ENCODE measurements at regions not wholly inside any gene's neighbourhood (a gene's known extent, or its start where the extent isn't known, plus 50 kb on each side); places are given as distances from the start of the nearest gene placed in this dataset.
A peak's percentile ranks its signal among the peaks of the same experiment; 100 is the strongest.

DNA sequence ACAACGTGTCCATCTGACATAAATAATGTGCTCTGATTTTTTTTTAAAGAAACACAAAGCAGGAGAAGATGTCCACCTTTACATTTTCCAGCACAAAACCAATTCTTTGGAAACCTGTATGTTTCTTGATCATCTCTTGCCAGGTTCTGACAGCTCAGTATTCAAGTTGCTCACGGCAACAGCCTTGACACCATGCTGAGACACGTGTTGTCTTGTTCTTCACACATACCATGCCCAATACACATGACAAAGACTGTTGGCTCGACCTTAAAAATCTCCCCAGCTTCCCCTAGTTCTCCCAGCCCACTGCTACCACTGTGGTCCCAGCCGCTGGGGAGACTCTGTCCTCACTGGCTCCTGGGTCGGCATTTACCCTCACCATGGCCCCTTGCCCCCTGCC, 518.9 kb downstream of the PREX1 start:
- Mint-ChIP-seq H3K27me3 (peaks cover 12% of the 10 kb centered on the region), H3K4me1 (no peaks in the 10 kb centered on the region), H3K27ac (peak overlapping the region in 1 of 2 donors; percentile 38), H3K4me3 (no peak overlapping the region), H3K9me3 (no peaks in the 10 kb centered on the region)
- DNase-seq (no peak), ATAC-seq (no peak)

- Mint-ChIP-seq H3K4me1 (no peaks in the 10 kb centered on the region), H3K27me3 (peaks cover 12% of the 10 kb centered on the region), H3K4me3 (no peak overlapping the region), H3K27ac (no peak overlapping the region), H3K9me3 (no peaks in the 10 kb centered on the region)
- ATAC-seq (no peak), DNase-seq (no peak)
Observed at GRCh38 chr20:48308232-48308781, 519.5 kb downstream of the PREX1 start.

GRCh38 chr20:48307277-48307676, 520.5 kb downstream of the PREX1 start:
- Mint-ChIP-seq H3K9me3 (no peaks in the 10 kb centered on the region), H3K27me3 (peaks cover 12% of the 10 kb centered on the region), H3K27ac (no peak overlapping the region), H3K4me3 (no peak overlapping the region), H3K4me1 (no peaks in the 10 kb centered on the region)
- no peak for DNase-seq
- ATAC-seq = no peak

DNA sequence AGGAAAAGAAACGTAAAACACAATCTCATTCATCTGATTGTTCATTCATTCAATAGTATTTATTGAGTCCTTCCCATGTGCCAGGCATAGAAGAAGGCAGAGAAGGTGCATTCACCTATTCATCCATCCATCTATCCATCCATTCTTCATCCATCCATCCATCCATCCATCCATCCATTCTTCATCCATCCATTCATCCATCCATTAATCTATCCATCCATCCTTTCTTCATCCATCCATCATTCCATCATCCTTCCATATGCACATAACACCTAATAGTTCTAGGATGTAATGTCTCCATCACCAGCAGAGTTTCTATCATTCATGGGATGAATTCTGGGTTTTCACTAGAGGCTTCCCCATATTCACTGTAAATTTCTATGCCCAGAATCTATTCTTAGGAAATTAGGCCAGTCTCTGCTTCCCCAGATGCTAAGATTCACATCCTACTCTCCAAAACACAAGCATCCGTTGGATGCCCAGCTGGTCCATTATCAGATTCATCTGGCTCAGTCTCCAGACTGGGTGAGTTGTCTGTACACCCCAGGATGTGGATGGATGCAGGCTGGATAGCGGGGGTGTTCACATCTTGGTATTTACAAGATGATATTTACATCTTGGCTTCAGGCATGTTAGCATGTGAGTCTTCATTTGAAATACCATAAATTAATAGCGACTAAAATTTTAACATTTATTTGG, 517.7 kb upstream of the SULF2 start:
- peaks cover 15% of the 10 kb centered on the region for H3K27me3 Mint-ChIP-seq
- H3K4me1 Mint-ChIP-seq = no peaks in the 10 kb centered on the region
- no peak overlapping the region for H3K4me3 Mint-ChIP-seq
- DNase-seq = no peak
- no peak for ATAC-seq
- H3K9me3 Mint-ChIP-seq = no peaks in the 10 kb centered on the region
- no peak overlapping the region for H3K27ac Mint-ChIP-seq

- no peak for ATAC-seq
- peaks cover 15% of the 10 kb centered on the region for H3K27me3 Mint-ChIP-seq
- no peak overlapping the region for H3K27ac Mint-ChIP-seq
- no peak overlapping the region for H3K4me3 Mint-ChIP-seq
- no peaks in the 10 kb centered on the region for H3K9me3 Mint-ChIP-seq
- H3K4me1 Mint-ChIP-seq = no peaks in the 10 kb centered on the region
- no peak for DNase-seq
Observed at GRCh38 chr20:48302149-48302548, 516.9 kb upstream of the SULF2 start.

DNA sequence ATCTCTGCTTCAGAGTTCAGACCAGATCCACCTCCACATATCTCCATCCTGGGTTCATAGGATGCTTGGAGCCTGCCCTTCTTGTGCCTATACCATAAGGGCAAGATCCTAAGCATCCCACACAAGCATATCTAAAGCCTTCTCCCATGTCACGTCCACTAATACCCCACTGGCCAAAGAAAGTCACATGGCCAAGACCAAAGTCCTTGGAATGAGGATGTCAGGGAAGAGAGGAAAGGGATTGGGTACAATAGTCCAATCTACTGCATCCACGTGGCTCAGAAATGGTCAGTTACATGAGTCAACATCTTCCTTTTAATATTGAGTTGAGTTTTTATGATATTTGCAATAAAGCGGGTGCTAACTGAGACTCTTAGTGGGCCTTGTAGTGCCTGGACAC, 515.9 kb upstream of the SULF2 start:
- peaks cover 19% of the 10 kb centered on the region for H3K27me3 Mint-ChIP-seq
- ATAC-seq (no peak), DNase-seq (no peak)
- H3K27ac Mint-ChIP-seq = no peak overlapping the region
- H3K4me1 Mint-ChIP-seq = no peaks in the 10 kb centered on the region
- H3K9me3 Mint-ChIP-seq = no peaks in the 10 kb centered on the region
- H3K4me3 Mint-ChIP-seq = no peak overlapping the region

GRCh38 chr20:48300529-48300928, 515.2 kb upstream of the SULF2 start:
- no peak overlapping the region for H3K27ac Mint-ChIP-seq
- H3K4me1 Mint-ChIP-seq = no peaks in the 10 kb centered on the region
- DNase-seq (no peak), ATAC-seq (no peak)
- peaks cover 22% of the 10 kb centered on the region for H3K27me3 Mint-ChIP-seq
- no peaks in the 10 kb centered on the region for H3K9me3 Mint-ChIP-seq
- H3K4me3 Mint-ChIP-seq = no peak overlapping the region

- Mint-ChIP-seq H3K9me3 (no peaks in the 10 kb centered on the region), H3K4me3 (no peak overlapping the region), H3K4me1 (no peaks in the 10 kb centered on the region), H3K27me3 (peaks cover 22% of the 10 kb centered on the region), H3K27ac (peak overlapping the region in 1 of 2 donors; percentile 44)
- ATAC-seq (no peak), DNase-seq (no peak)
Observed at GRCh38 chr20:48298851-48299484, 513.7 kb upstream of the SULF2 start.

DNA sequence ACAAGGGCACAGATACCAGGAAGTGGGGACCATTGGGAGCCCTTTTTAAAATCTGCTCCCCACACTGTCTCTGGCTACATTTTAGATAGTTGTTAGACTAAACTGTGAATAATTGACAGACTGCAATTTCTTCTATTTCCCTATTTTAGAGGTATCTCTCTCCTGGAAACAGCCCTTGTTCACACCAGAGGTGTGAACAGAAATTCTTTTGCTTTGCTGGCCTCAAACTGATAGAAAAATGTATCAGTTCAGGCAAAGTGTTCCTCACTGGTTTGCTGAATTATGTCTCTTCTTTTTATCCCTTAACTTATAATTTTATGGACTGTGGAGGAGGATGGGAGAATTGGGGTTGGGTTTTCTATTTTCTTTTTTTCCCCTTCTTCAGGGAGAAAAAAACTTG, 513.2 kb upstream of the SULF2 start:
- H3K27ac Mint-ChIP-seq = peak overlapping the region in 1 of 2 donors; percentile 44
- no peaks in the 10 kb centered on the region for H3K9me3 Mint-ChIP-seq
- no peak overlapping the region for H3K4me3 Mint-ChIP-seq
- no peak for DNase-seq
- no peaks in the 10 kb centered on the region for H3K4me1 Mint-ChIP-seq
- H3K27me3 Mint-ChIP-seq = peaks cover 27% of the 10 kb centered on the region
- ATAC-seq = no peak

DNA sequence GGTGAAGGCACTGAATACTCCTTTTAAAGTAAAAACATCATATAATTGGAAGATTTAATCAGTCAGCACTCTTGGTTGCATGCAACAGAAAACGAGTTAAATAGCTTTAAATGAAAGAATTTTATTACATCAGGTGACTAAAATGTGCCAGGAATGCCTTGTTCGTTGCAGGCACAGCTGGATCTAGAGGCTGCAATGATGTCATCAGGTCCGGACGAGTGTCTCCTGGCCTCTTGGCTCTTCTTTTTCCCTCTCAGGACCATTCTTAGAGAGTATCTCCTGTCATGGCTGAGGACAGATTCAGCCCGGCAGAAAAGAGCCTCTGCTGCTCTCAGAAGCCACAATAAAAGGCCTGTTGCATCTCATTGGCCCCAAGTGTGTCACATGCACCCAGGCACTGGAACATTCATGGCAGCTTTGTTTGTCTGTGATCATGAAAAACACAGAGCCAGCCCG, 510.7 kb upstream of the SULF2 start:
- no peaks in the 10 kb centered on the region for H3K4me1 Mint-ChIP-seq
- no peaks in the 10 kb centered on the region for H3K9me3 Mint-ChIP-seq
- H3K4me3 Mint-ChIP-seq = no peak overlapping the region
- DNase-seq = no peak
- ATAC-seq = no peak
- H3K27ac Mint-ChIP-seq = no peak overlapping the region
- peaks cover 27% of the 10 kb centered on the region for H3K27me3 Mint-ChIP-seq

GRCh38 chr20:48295445-48295903, 510.2 kb upstream of the SULF2 start:
- Mint-ChIP-seq H3K4me3 (no peak overlapping the region), H3K27me3 (peaks cover 30% of the 10 kb centered on the region), H3K27ac (no peak overlapping the region), H3K9me3 (no peaks in the 10 kb centered on the region), H3K4me1 (no peaks in the 10 kb centered on the region)
- ATAC-seq (no peak), DNase-seq (no peak)

DNA sequence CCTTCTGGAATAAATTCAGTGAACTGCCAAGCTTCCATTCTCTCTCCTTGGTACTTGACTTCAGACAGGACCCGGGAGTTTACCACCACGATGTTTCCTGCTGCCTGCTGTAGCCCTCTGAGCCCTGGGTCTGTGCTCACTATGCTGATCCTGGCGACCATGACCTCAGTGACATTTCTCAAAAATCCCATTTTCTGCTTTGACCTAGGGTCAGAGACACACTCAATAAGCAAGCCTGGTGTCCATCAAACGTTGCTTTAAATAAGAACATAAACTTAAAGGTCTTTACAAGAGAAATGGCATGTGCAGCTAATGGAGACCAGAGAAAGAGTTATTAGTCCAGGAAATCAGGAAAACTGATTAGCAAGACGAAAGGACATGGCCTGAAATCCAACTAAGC, 509.7 kb upstream of the SULF2 start:
- Mint-ChIP-seq H3K4me3 (no peak overlapping the region), H3K27me3 (peaks cover 35% of the 10 kb centered on the region), H3K9me3 (no peaks in the 10 kb centered on the region), H3K4me1 (no peaks in the 10 kb centered on the region), H3K27ac (no peak overlapping the region)
- no peak for DNase-seq
- ATAC-seq = no peak

GRCh38 chr20:48294196-48294595, 508.9 kb upstream of the SULF2 start:
- H3K27ac Mint-ChIP-seq = no peak overlapping the region
- no peak overlapping the region for H3K4me3 Mint-ChIP-seq
- H3K27me3 Mint-ChIP-seq = peaks cover 38% of the 10 kb centered on the region
- DNase-seq (no peak), ATAC-seq (no peak)
- H3K4me1 Mint-ChIP-seq = no peaks in the 10 kb centered on the region
- H3K9me3 Mint-ChIP-seq = no peaks in the 10 kb centered on the region

DNA sequence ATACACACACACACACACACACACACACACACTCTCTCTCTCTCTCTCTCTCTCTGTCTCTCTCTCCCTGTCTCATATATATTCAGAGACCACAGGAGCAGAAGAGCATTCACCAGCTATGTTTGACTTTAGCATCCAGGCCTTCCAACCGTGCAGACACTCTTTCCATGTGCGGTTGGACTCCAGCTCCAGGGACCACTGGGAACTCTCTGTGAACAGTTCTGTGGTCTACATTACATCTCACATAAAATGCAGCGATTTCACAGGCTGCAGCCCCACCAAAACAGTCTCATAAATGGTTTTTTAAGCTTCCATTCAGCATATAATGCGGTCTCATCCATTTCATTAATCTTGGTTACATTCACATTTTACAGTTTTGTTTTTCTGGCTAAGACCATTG, 508.4 kb upstream of the SULF2 start:
- Mint-ChIP-seq H3K4me3 (no peak overlapping the region), H3K9me3 (no peaks in the 10 kb centered on the region), H3K27me3 (peaks cover 43% of the 10 kb centered on the region), H3K27ac (no peak overlapping the region), H3K4me1 (no peaks in the 10 kb centered on the region)
- DNase-seq (no peak), ATAC-seq (no peak)

- no peak overlapping the region for H3K4me3 Mint-ChIP-seq
- H3K27me3 Mint-ChIP-seq = peaks cover 51% of the 10 kb centered on the region
- no peak for DNase-seq
- H3K9me3 Mint-ChIP-seq = no peaks in the 10 kb centered on the region
- H3K27ac Mint-ChIP-seq = no peak overlapping the region
- no peak for ATAC-seq
- H3K4me1 Mint-ChIP-seq = no peaks in the 10 kb centered on the region
Observed at GRCh38 chr20:48292806-48293205, 507.5 kb upstream of the SULF2 start.

DNA sequence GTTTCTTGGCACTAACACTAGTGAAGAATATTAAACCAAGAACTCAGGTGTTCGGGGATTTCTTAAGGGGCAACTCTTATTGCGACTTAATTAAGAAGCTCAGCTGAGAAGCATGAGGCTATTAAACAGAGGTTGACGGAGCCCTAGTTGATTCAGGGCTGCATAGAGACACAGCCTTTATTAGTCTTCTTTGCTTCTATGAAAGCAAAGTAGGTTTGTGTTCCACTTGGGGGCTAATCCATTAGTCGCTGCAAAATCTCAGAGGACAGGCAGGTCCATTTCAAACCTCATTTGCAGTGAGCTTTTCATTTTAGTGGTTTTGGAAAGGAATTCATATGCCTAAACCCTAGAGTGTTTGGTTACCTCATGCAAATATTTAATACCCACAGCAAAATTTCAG, 506.6 kb upstream of the SULF2 start:
- ATAC-seq (no peak), DNase-seq (no peak)
- peaks cover 51% of the 10 kb centered on the region for H3K27me3 Mint-ChIP-seq
- H3K4me3 Mint-ChIP-seq = no peak overlapping the region
- no peaks in the 10 kb centered on the region for H3K9me3 Mint-ChIP-seq
- H3K27ac Mint-ChIP-seq = no peak overlapping the region
- H3K4me1 Mint-ChIP-seq = no peaks in the 10 kb centered on the region
